Neuronal stem cell (in vitro differentiated cells): ENCODE measurements at regions not wholly inside any gene's neighbourhood (a gene's known extent, or its start where the extent isn't known, plus 50 kb on each side); places are given as distances from the start of the nearest gene placed in this dataset.
"Not testable (repeated sequence)": the region's sequence is repeated elsewhere in the genome, so short reads cannot be mapped to it uniquely, and the experiment has no call there.

ENCODE experiments used
- DNase-seq: peaks from one replicate; pipeline ENCODE4 v3.0.0-alpha.2; 2013; ENCODE audit warnings: low spot score
- H2AFZ ChIP-seq: one replicate; pipeline ENCODE4 v1.6.1; 2013; ENCODE audit warnings: mild to moderate bottlenecking, low read length, inconsistent platforms
- H2AK5ac ChIP-seq: 2 replicates; pipeline ENCODE4 v1.6.1; 2013; ENCODE audit warnings: low read depth, mild to moderate bottlenecking, inconsistent platforms, low read length, moderate library complexity, mixed read lengths
- H2BK120ac ChIP-seq: 2 replicates; pipeline ENCODE4 v1.6.1; 2013; ENCODE audit warnings: low read depth, mild to moderate bottlenecking, inconsistent platforms, low read length, moderate library complexity, mixed read lengths
- H2BK12ac ChIP-seq: one replicate; pipeline ENCODE4 v1.6.1; 2013; ENCODE audit warnings: low read length, inconsistent platforms
- H2BK15ac ChIP-seq: 2 replicates; pipeline ENCODE4 v1.6.1; 2013; ENCODE audit warnings: mild to moderate bottlenecking, low read length, inconsistent platforms, mixed read lengths
- H2BK5ac ChIP-seq: one replicate; pipeline ENCODE4 v1.6.1; 2013; ENCODE audit warnings: inconsistent platforms, mild to moderate bottlenecking, low read length, moderate library complexity
- H3K14ac ChIP-seq: one replicate; pipeline ENCODE4 v1.6.1; 2013; ENCODE audit warnings: low read length, inconsistent platforms
- H3K18ac ChIP-seq: 2 replicates; pipeline ENCODE4 v1.6.1; 2013; ENCODE audit warnings: low read length, inconsistent platforms
- H3K23ac ChIP-seq: 2 replicates; pipeline ENCODE4 v1.6.1; 2013; ENCODE audit warnings: low read depth, mild to moderate bottlenecking, mixed read lengths, low read length, inconsistent platforms; ENCODE audit not compliant: poor library complexity
- H3K27ac ChIP-seq: replicated peaks from 3 replicates; pipeline ENCODE4 v1.5.1; 2013; ENCODE audit warnings: low read length, inconsistent platforms
- H3K27me3 ChIP-seq, 3 experiments: 2 replicates each; pipeline ENCODE4 v1.6.1; 2013; ENCODE audit warnings: low read length in 3 of 3, mild to moderate bottlenecking in 2 of 3, inconsistent platforms in 1 of 3, low read depth in 1 of 3, mixed read lengths in 1 of 3, moderate library complexity in 1 of 3; ENCODE audit not compliant: control insufficient read depth in 3 of 3, insufficient read depth in 3 of 3
- H3K36me3 ChIP-seq, 2 donors: replicated peaks in 1 of 2; 2 replicates each; pipeline ENCODE4 v1.6.1; 2013; ENCODE audit warnings: low read length in 2 of 2; ENCODE audit not compliant: control insufficient read depth in 2 of 2, insufficient read depth in 2 of 2
- H3K4ac ChIP-seq: 2 replicates; pipeline ENCODE4 v1.6.1; 2013; ENCODE audit warnings: inconsistent platforms, mild to moderate bottlenecking, low read length, moderate library complexity
- H3K4me1 ChIP-seq, 2 donors: 1 replicate in 1 of 2; 2 replicates in 1 of 2; pipeline ENCODE4 v1.6.1; 2013; ENCODE audit warnings: low read length in 2 of 2, low read depth in 1 of 2; ENCODE audit not compliant: control insufficient read depth in 2 of 2, insufficient read depth in 1 of 2
- H3K4me2 ChIP-seq: one replicate; pipeline ENCODE4 v1.6.1; 2013; ENCODE audit warnings: mild to moderate bottlenecking, low read length, inconsistent platforms; ENCODE audit not compliant: insufficient read depth, poor library complexity, severe bottlenecking
- H3K4me3 ChIP-seq, 2 donors: 2 replicates each; pipeline ENCODE4 v1.5.1; 2013; ENCODE audit warnings: low read length in 2 of 2, mild to moderate bottlenecking in 2 of 2, inconsistent platforms in 1 of 2, moderate library complexity in 1 of 2
- H3K79me1 ChIP-seq: one replicate; pipeline ENCODE4 v1.6.1; 2013; ENCODE audit warnings: low read depth, mild to moderate bottlenecking, inconsistent platforms, low read length, moderate library complexity
- H3K9ac ChIP-seq: one replicate; pipeline ENCODE4 v1.6.1; 2013; ENCODE audit warnings: mild to moderate bottlenecking, low read depth, low read length, inconsistent platforms; ENCODE audit not compliant: poor library complexity
- H3K9me3 ChIP-seq, 2 donors: replicated peaks in 1 of 2; 2 replicates each; pipeline versions ENCODE3 to v1.6.1; 2013; ENCODE audit warnings: low read length in 2 of 2, mild to moderate bottlenecking in 2 of 2, inconsistent platforms in 1 of 2, low read depth in 1 of 2, mixed read lengths in 1 of 2, moderate library complexity in 1 of 2; ENCODE audit not compliant: control insufficient read depth in 2 of 2, insufficient read depth in 1 of 2
- H4K8ac ChIP-seq: one replicate; pipeline ENCODE4 v1.6.1; 2013; ENCODE audit warnings: low read depth, mild to moderate bottlenecking, inconsistent platforms, low read length, moderate library complexity
- H4K91ac ChIP-seq: one replicate; pipeline ENCODE4 v1.6.1; 2013; ENCODE audit warnings: low read length, low read depth, mild to moderate bottlenecking, inconsistent platforms; ENCODE audit not compliant: poor library complexity
- WGBS, 2 donors: extraction: QIAGEN DNeasy Blood & Tissue Kit; methylation state at CpG; one replicate each; pipeline ENCODE4 v1.1.7; 2013; ENCODE audit warnings: missing lambda C conversion rate in 2 of 2, mixed read lengths in 1 of 2; ENCODE audit not compliant: insufficient read length in 2 of 2, insufficient replicate concordance in 1 of 2; ENCODE audit errors: extremely low coverage in 2 of 2; 5-methylcytosine and 5-hydroxymethylcytosine counted together

DNA sequence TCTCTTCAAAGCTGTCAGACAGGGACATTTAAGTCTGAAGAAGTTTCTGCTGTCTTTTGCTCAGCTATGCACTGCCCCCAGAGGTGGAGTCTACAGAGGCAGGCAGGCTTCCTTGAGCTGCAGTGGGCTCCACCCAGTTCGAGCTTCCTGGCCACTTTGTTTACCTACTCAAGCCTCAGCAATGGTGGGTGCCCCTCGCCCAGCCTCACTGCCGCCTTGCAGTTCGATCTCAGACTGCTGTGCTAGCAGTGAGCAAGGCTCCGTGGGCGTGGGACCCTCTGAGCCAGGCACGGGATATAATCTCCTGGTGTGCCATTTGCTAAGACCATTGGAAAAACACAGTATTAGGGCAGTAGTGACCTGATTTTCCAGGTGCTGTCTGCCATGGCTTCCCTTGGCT lies 1863.1 kb upstream of the PCDH7 start:
- H3K23ac ChIP-seq, H3K4ac ChIP-seq, H2BK15ac ChIP-seq, DNase-seq, H3K27me3 ChIP-seq, H2AFZ ChIP-seq, H3K9ac ChIP-seq, H4K8ac ChIP-seq, H3K4me2 ChIP-seq, H2BK12ac ChIP-seq, H4K91ac ChIP-seq, H3K14ac ChIP-seq, H3K36me3 ChIP-seq, H3K4me3 ChIP-seq, H3K27ac ChIP-seq, H2BK120ac ChIP-seq, H3K9me3 ChIP-seq, H3K18ac ChIP-seq, H2AK5ac ChIP-seq, H3K4me1 ChIP-seq, H2BK5ac ChIP-seq, H3K79me1 ChIP-seq: not testable (repeated sequence)
- no CpG with 5 or more reads among the region's 7 CpGs for WGBS, 2 donors

DNA sequence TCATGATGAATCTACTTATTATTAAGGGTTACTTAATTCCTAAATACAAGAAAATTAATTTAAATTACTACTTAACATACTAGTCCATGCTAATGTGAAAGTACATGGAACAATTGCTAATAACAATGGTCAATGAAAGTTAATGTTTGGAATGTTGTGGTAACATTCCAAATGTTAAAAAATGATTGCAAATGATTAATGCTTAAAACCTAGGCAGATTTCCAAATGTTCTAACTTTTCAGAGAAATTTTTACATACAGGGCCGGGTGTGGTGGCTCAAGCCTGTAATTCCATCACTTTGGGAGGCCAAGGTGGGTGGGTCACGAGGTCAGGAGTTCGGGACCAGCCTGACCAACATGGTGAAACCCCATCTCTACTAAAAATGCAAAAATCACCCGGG lies 1851.3 kb upstream of the PCDH7 start:
- Histone ChIP-seq H4K8ac (no peak overlapping the region), H3K4me2 (no peak overlapping the region), H2AK5ac (no peak overlapping the region), H3K18ac (no peak overlapping the region), H3K9ac (no peak overlapping the region), H3K27ac (no peak overlapping the region), H3K27me3 (no peaks in the 10 kb centered on the region), H2BK120ac (no peak overlapping the region), H3K23ac (no peak overlapping the region), H3K79me1 (no peaks in the 10 kb centered on the region), H3K4me3 (no peak overlapping the region), H2AFZ (no peak overlapping the region), H3K36me3 (no peaks in the 10 kb centered on the region), H2BK12ac (no peak overlapping the region), H2BK15ac (no peak overlapping the region), H2BK5ac (no peak overlapping the region), H3K14ac (no peak overlapping the region), H3K9me3 (peaks cover 0 to 2% of the 10 kb centered on the region in 2 donors), H3K4ac (no peak overlapping the region), H3K4me1 (no peaks in the 10 kb centered on the region), H4K91ac (no peak overlapping the region)
- no CpG with 5 or more reads among the region's 4 CpGs for WGBS, 2 donors
- no peak for DNase-seq

DNA sequence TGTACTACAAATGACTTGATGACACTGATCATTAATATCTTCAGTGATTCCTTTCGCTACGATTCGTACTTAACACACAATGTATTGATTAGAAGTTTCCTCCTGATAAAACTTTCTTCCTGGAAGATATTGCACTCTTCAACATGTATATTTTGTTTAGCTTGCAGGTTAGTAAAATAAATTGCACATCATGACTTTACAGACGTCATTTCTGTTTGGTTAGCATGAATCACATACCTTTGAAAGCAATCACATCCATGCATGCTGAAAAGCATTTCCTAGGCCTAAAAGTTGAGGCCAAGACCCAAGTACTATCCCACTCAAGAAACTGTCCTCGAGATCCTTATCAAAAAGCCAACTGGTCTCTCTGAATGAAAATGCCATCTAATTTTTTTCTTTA lies 1841.0 kb upstream of the PCDH7 start:
- H3K27me3 ChIP-seq: no peaks in the 10 kb centered on the region
- no peak overlapping the region for H3K4me2 ChIP-seq
- no peak overlapping the region for H4K8ac ChIP-seq
- no peaks in the 10 kb centered on the region for H3K9me3 ChIP-seq
- no peak overlapping the region for H2BK12ac ChIP-seq
- no peak overlapping the region for H3K14ac ChIP-seq
- no CpG with 5 or more reads among the region's 5 CpGs for WGBS, 2 donors
- no peak overlapping the region for H3K9ac ChIP-seq
- no peaks in the 10 kb centered on the region for H3K36me3 ChIP-seq
- H3K27ac ChIP-seq: no peak overlapping the region
- H3K4me3 ChIP-seq: no peak overlapping the region
- H2AK5ac ChIP-seq: no peak overlapping the region
- H2BK120ac ChIP-seq: no peak overlapping the region
- no peak overlapping the region for H3K4ac ChIP-seq
- no peak overlapping the region for H2BK5ac ChIP-seq
- no peaks in the 10 kb centered on the region for H3K79me1 ChIP-seq
- no peak overlapping the region for H2BK15ac ChIP-seq
- DNase-seq: no peak
- no peak overlapping the region for H3K23ac ChIP-seq
- no peak overlapping the region for H3K18ac ChIP-seq
- peaks cover 0 to 4% of the 10 kb centered on the region in 2 donors for H3K4me1 ChIP-seq
- no peak overlapping the region for H2AFZ ChIP-seq
- no peak overlapping the region for H4K91ac ChIP-seq

DNA sequence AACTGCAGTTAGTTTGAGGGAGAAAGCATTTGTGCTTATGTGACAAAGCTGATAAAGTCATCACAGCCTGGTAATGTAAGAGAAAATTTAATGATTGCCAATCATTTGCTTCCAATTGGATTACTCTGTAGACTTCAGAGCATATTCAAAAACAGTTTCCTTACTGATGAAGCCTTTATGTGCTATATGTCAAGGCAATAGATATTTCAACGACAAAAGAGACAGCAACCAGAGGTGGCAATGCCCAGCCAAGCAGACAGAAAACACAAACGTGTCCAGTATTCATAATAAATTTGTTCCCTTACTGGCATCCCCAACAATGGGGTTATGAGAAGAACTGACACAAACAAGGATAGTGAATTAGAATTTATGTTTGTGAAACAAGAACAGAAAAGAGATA lies 1840.3 kb upstream of the PCDH7 start:
- Histone ChIP-seq H2BK15ac (no peak overlapping the region), H2AFZ (no peak overlapping the region), H2BK5ac (no peak overlapping the region), H4K8ac (no peak overlapping the region), H3K27ac (no peak overlapping the region), H3K23ac (no peak overlapping the region), H3K4ac (no peak overlapping the region), H3K27me3 (no peaks in the 10 kb centered on the region), H3K14ac (no peak overlapping the region), H2BK12ac (no peak overlapping the region), H3K9me3 (no peaks in the 10 kb centered on the region), H3K4me1 (peaks cover 0 to 4% of the 10 kb centered on the region in 2 donors), H3K36me3 (no peaks in the 10 kb centered on the region), H2AK5ac (no peak overlapping the region), H3K18ac (no peak overlapping the region), H3K9ac (no peak overlapping the region), H2BK120ac (no peak overlapping the region), H4K91ac (no peak overlapping the region), H3K79me1 (no peaks in the 10 kb centered on the region), H3K4me2 (no peak overlapping the region), H3K4me3 (no peak overlapping the region)
- WGBS, 2 donors: no CpG with 5 or more reads among the region's 2 CpGs
- DNase-seq: no peak
